Osteocyte (in vitro differentiated cells): ENCODE measurements at regions not wholly inside any gene's neighbourhood (a gene's known extent, or its start where the extent isn't known, plus 50 kb on each side); places are given as distances from the start of the nearest gene placed in this dataset.

ENCODE experiments used
- DNase-seq: peaks from one replicate; pipeline ENCODE4 v3.0.0; 2021; ENCODE audit warnings: mixed read lengths; ENCODE audit not compliant: unreplicated experiment; ENCODE audit errors: extremely low spot score
- H3K27ac Mint-ChIP-seq: one replicate; pipeline ENCODE4 v1.8.0; 2021; ENCODE audit warnings: mild to moderate bottlenecking, mixed read lengths; ENCODE audit not compliant: unreplicated experiment
- H3K27me3 Mint-ChIP-seq: one replicate; pipeline ENCODE4 v1.8.0; 2021; ENCODE audit warnings: mixed read lengths; ENCODE audit not compliant: unreplicated experiment
- H3K36me3 Mint-ChIP-seq: one replicate; pipeline ENCODE4 v1.8.0; 2021; ENCODE audit warnings: mixed read lengths; ENCODE audit not compliant: unreplicated experiment
- H3K4me1 Mint-ChIP-seq: one replicate; pipeline ENCODE4 v1.8.0; 2021; ENCODE audit warnings: mixed read lengths; ENCODE audit not compliant: unreplicated experiment
- H3K4me3 Mint-ChIP-seq: one replicate; pipeline ENCODE4 v1.8.0; 2021; ENCODE audit warnings: mild to moderate bottlenecking, moderate library complexity, mixed read lengths; ENCODE audit not compliant: unreplicated experiment
- H3K9me3 Mint-ChIP-seq: one replicate; pipeline ENCODE4 v1.8.0; 2021; ENCODE audit warnings: mixed read lengths; ENCODE audit not compliant: unreplicated experiment
- TF ChIP-seq, protein P1 (sequence below): fragments of 200-600 bp; sonication (generic); IDR thresholded peaks from 2 replicates; pipeline ENCODE4 v1.5.0; 2021; ENCODE audit warnings: antibody characterized with exemption, mild to moderate bottlenecking, moderate library complexity

DNA sequence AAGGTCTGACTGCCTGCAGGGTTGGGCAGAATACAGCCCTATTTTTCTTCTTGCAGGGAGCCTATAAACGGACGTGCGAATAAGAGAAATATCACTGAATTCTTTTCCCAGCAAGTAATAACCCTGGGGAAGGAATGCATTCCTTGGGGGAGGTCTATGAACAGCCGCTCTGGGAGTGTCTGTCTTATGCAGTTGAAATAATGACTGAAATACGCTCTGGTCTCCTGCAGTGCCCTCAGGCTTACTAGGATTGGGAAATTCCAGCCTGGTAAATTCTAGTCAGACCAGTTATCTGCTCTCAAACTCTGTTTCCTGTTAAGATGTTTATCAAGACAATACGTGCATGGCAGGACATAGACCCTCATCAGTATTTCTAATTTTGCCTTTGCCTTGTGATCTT lies 72.1 kb upstream of the FAM241A start:
- Mint-ChIP-seq H3K27me3 (no peaks in the 10 kb centered on the region), H3K4me3 (no peak overlapping the region), H3K9me3 (peaks cover 10% of the 10 kb centered on the region), H3K4me1 (no peaks in the 10 kb centered on the region), H3K27ac (no peak overlapping the region), H3K36me3 (no peaks in the 10 kb centered on the region)
- DNase-seq, result no peak
- TF ChIP-seq, protein P1, sequence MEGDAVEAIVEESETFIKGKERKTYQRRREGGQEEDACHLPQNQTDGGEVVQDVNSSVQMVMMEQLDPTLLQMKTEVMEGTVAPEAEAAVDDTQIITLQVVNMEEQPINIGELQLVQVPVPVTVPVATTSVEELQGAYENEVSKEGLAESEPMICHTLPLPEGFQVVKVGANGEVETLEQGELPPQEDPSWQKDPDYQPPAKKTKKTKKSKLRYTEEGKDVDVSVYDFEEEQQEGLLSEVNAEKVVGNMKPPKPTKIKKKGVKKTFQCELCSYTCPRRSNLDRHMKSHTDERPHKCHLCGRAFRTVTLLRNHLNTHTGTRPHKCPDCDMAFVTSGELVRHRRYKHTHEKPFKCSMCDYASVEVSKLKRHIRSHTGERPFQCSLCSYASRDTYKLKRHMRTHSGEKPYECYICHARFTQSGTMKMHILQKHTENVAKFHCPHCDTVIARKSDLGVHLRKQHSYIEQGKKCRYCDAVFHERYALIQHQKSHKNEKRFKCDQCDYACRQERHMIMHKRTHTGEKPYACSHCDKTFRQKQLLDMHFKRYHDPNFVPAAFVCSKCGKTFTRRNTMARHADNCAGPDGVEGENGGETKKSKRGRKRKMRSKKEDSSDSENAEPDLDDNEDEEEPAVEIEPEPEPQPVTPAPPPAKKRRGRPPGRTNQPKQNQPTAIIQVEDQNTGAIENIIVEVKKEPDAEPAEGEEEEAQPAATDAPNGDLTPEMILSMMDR, result no peak

DNA sequence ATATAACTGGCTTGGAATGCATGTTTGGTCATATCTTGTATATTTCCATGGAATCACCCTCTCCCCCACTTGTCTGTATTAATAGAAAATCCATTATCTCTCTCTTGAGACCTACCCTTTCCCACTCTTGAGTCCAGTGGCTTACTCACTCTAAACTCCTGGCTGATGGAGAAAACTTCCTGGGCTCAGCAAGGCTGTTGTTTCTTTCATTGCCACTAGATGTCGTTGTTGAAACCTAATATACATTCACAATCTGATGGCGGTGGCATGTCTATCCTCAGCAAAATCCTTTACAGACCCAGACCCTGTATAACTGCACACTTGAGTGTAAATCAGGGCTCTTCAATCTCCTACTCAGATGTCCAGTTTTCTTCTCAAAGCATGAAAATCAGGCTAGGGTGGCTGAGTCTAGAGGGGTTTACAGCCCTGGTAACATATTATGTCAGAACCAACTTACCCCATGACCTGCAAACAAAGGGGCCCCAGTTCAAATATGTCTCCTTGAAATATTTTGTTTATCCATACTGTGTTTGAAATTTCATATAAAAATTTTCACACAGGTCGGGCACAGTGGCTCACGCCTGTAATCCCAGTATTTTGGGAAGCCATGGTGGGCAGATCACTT lies 70.0 kb upstream of the FAM241A start:
- Mint-ChIP-seq H3K4me1 (no peaks in the 10 kb centered on the region), H3K36me3 (no peaks in the 10 kb centered on the region), H3K4me3 (no peak overlapping the region), H3K9me3 (peaks cover 10% of the 10 kb centered on the region), H3K27ac (no peak overlapping the region), H3K27me3 (peaks cover 10% of the 10 kb centered on the region)
- TF ChIP-seq, protein P1, result peak; percentile 66
- DNase-seq, result no peak

DNA sequence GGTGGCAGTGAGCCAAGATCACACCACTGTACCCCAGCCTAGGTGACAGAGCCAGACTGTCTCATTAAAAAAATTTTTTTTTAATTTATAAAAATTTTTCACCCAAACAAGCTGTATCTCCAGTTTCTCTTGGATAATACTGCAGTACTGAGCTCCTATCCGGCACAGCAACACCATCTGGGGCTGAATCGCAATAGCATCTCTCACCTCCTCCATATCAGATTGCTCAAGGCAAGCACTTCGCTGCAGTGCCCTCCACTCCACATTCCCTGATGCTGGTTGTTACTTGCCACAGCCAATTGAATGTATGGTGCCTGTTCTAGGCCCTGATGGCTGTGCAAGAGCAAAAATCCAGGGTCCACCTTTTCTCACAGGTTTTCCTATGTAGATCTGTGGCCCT lies 69.3 kb upstream of the FAM241A start:
- no peak overlapping the region for H3K4me3 Mint-ChIP-seq
- no peaks in the 10 kb centered on the region for H3K4me1 Mint-ChIP-seq
- peaks cover 15% of the 10 kb centered on the region for H3K27me3 Mint-ChIP-seq
- no peak overlapping the region for H3K27ac Mint-ChIP-seq
- peaks cover 10% of the 10 kb centered on the region for H3K9me3 Mint-ChIP-seq
- TF ChIP-seq, protein P1, result no peak
- no peaks in the 10 kb centered on the region for H3K36me3 Mint-ChIP-seq
- DNase-seq, result no peak

DNA sequence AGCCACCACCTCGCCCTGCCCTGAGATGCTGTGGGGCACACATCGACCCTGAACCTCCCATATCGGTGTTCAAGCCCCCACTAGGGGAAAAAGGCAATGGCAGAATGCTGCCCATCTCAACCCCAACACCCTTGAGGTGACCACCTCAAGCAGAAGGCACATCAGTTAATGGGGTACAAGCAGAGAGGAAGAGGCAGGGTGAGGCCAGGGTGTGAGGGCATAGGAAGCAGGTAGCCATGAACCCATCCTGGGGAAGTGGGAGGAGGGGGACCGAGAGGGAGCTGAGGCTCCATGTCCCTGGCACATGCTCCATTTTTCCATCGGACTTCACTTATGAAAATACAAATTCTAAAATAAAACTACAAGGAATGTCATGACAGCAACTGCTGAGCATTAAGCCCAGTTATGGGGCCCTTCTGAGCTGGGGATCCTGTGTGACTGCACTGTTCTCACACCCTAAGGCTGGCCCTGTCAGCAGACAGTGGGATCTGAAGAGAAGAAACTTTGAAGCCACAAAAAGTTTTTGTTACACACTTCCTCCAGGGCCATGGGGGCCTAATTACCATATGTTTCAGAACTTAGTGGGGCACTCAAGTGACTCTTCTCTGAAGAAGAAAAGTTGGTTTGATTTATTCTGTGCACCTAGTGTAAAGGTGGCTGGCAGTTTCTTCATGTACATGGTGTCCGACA lies 68.2 kb upstream of the FAM241A start:
- Mint-ChIP-seq H3K4me1 (no peaks in the 10 kb centered on the region), H3K4me3 (no peak overlapping the region), H3K27me3 (peaks cover 17% of the 10 kb centered on the region), H3K9me3 (peaks cover 10% of the 10 kb centered on the region), H3K36me3 (no peaks in the 10 kb centered on the region), H3K27ac (no peak overlapping the region)
- DNase-seq, result no peak
- TF ChIP-seq, protein P1, result no peak

DNA sequence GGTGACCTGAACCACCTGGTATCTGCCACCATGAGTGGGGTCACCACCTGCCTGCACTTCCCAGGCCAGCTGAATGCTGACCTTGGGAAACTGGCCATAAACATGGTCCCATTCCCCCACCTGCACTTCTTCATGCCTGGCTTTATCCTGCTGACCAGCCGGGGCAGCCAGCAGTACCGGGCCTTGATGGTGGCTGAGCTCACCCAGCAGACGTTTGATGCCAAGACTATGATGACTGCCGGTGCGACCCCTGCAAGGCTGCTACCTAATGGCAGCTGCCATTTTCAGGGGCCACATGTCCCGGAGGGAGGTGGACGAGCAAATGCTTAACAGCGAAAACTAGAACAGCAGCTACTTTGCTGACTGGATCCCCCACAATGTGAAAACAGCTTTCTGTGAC lies 67.5 kb upstream of the FAM241A start:
- Mint-ChIP-seq H3K36me3 (no peaks in the 10 kb centered on the region), H3K4me1 (no peaks in the 10 kb centered on the region), H3K4me3 (no peak overlapping the region), H3K27me3 (peaks cover 17% of the 10 kb centered on the region), H3K9me3 (peaks cover 10% of the 10 kb centered on the region), H3K27ac (no peak overlapping the region)
- TF ChIP-seq, protein P1, result no peak
- DNase-seq, result no peak
